NOMO-1 treated with dmso at 0.1 percent for 144 hours (cell line): ENCODE measurements at regions not wholly inside any gene's neighbourhood (a gene's known extent, or its start where the extent isn't known, plus 50 kb on each side); places are given as distances from the start of the nearest gene placed in this dataset.
"Not testable (repeated sequence)": the region's sequence is repeated elsewhere in the genome, so short reads cannot be mapped to it uniquely, and the experiment has no call there.

ENCODE experiments used
- DNase-seq: peaks from one replicate; lab custom pipeline; 2025; ENCODE audit not compliant: unreplicated experiment; lab: John Stamatoyannopoulos, UW

DNA sequence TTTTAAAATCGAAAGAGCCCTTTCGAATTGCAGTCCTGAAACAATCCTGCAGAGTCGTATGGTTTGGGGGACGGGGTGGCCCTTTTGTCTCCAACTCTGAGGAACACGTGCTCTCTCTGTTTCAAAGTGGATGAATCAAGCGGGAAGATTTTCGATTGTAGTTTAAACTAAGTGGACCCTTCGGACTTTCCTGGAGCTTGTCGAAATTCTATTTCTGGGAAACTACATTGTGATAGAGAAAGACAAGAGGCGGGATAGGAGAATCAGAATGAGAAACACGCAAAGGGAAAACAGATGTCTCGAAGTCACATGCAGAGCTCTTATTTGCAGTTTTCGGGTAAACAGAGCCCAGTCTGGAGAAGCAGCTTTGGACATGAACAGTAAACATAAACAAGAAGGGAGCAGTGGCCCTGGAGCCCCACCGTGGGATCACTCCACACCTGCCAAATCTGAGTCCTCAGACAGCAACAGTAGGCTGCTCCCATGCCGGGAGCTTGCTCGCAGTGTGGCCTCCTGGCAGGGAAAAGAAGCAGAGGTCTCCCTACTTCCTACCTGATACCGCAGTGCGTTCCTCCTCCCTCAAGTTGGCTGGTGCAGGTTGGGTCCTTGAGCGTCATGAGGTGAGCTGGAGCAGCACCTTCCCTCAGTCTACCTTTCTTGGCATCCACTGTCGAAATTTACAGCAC is 202.4 kb downstream of the SLC4A3 start:
- no peak for DNase-seq

DNA sequence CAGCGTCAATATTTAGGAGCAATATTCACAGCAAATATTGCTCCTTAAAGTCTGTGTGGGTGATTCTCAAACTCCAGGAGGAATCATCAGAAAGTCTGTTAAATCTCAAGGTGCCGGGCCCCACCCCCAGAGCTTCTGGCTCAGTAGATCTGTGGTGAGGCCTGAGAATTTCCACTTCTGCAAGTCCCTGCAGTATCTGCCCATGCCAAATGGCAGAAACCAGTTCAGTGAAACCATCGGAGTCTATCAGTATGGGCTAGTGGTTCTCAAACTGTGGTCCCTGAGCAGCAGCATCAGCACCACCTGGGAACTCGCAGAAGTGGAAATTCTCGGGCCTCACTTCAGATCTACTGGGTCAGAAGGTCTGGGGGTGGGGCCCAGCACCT is 202.9 kb downstream of the SLC4A3 start:
- DNase-seq = no peak

DNA sequence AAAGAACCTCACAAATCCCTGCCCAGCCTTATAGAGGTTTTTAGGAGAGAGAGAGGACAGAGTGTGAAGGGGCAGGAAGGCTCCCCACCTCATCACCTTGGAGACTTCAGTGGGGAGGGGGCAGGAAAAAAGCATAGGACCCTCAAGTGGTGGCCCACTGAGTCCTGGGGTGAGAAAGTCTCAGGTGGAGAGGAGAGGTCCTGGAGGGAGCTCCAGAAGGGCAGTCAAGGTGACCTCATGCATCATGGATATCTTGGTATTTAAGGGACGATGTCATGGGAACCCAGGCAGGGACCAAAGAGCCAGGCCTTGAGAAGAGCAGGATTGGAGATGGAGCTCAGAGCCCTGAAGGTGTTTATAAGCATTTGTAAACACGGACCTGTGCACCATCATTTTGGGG is 204.5 kb downstream of the SLC4A3 start:
- DNase-seq = no peak

DNA sequence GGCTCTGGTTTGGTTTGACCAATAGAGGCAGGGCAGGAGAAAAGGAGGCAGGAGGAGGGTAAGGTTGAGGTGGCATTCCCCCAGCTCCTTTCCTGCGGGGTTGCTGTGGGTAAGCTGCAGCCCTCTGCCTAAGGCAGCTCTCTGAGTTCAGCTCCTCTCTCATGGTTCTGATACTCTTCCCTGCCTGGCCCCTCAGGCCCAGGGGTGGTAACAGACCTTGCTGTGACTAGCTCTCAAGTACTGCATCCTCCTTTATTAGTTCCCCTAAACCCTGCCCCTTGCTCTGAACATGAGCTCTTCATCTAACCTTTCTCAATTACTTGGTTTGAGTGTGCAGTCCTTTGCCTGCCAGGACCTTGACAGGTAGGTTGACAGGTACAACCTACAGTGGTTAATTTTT is 205.5 kb downstream of the SLC4A3 start:
- DNase-seq = no peak

DNA sequence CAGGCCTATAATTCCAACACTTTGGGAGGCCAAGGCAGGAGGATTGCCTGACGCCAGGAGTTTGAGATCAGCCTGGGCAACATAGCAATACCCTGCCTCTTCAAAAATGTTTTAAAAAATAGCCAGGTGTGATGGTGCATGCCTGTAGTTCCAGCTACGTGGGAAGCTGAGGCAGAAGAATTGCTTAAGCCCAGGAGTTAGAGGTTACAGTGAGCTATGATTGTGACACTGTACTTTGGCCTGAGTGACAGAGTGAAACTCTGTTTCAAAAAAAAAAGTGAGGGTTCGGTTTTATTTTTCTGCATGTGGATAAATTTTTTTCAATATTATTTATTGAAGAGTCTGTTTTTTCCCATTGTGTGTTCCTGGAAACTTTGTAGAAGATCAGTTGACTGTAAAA is 208.1 kb downstream of the SLC4A3 start:
- DNase-seq = no peak

DNA sequence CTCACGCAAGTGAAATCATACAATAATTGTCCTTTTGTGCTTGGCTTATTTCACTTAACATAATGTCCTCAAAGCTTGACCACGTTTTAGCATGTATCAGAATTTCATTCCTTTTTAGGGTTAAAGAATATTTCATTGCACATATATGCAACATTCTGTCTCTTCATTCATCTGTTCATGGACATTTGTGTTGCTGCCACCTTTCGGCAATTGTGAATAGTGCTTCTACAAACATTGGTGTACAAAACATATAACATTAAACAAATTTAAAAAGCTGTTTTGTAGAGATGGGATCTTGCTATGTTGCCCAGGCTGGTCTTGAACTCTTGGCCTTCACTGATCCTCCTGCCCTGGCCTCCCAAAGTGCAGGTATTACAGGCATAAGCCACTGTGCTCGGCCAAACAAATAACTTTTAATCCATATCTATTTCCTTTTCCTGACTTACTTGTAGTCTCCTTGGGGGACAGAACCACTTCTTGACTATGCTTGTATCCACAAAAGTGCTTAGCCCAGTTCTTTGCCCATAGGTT is 209.3 kb downstream of the SLC4A3 start:
- DNase-seq = no peak

DNA sequence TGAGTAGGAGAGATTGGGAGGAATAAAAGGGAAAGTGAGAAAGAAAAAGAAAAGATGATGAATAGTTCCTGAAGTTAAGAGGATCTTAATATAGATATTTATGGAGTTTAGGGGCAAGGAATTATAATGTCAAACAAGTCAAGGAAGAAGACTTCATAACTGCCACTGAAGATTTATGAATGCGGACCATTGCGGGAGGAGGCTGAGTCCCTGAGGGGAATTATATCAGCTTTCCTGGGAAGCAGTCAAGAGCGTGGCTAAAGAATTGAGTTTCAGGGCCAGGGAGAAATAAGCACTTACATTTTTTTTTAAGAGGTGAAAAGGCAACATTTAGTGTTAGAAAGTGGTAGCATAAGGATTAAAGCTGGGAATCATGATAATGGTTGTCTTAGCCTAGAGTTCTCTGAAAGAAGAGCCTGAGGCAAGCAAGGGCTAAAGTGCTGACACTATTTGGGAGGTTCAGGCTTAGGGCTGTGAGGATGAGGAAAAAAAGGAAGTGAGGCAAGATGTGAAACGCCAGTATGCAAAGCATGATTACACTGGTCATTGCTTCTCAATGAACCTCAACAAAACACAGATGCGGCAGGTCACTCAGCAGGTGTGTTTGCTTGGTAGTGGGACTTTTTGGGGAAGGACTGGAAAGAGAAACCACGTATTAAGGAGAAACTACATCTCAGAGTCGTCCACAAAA is 217.1 kb downstream of the SLC4A3 start:
- peak; percentile 12 for DNase-seq

DNA sequence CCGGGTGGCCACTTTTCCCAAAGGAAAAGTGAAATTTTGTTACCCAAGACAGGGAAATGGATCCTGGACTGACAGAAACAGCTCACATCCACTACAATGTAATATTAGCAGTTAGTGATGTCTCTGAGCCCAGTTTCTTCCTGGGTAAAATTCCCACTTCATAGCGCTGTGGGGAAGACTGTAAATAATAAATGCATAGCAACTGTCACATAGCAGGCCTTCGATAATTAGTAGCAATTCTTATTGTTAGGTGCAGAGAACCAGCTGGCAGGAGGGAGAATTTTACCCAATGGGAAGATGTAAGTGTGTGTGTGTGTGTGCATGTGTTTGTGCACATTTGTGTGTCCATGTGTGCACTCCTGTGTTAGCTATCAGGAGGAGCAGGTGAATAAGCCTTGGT is 221.5 kb downstream of the SLC4A3 start:
- DNase-seq = no peak

DNA sequence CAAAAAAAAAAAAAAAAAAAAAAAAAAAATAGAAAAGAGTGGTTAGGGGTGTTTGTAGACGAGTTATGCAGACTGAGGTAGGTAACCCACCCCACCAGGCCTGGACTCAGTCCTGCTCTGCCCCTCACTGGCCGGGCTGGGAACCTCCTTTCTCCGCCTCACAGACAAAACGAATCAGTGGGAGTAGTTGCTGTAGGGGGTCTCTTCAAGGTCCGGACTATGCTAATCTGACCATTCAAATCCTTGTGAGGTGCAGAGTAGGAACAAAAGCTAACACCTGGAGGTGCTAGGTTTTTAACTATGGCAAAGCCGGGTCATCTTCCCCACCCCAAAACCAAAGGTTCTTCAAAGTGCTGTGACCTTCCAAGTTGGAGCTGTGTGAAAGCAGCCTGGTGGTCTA is 223.7 kb downstream of the SLC4A3 start:
- DNase-seq = no peak

DNA sequence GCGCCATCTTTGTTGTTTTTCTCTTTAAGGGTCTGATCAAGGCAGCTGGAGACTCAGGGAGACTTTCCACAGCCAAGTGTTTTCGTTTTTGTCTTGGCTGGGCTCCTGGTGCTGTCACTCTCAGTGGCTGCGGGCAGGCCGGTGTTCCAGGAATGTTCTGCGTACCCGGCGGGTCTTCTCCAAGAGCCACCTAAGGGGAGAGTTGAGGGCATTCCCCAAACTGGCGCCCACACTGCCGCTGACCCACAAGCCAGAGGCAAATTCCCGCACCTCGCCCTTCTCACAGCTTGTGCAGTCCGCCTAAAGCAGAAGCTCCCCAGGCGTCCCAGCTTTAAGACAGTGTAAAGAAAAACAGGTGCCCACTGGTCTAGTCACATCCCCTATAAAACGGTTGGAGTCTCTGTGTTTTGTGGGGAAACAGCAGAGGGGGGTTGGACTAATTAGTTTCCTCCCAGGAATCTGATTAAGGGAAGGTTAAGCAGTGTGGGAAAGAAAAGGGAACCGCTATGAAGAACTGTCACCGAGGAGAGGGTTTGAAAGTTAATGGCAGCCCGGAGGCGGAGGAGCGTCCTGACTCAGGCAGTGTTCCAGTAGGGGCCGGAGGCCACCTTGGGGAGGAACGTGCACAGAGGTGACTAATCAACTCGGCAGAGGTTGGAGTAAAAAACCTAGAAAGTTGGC is 224.5 kb downstream of the SLC4A3 start:
- DNase-seq = no peak

DNA sequence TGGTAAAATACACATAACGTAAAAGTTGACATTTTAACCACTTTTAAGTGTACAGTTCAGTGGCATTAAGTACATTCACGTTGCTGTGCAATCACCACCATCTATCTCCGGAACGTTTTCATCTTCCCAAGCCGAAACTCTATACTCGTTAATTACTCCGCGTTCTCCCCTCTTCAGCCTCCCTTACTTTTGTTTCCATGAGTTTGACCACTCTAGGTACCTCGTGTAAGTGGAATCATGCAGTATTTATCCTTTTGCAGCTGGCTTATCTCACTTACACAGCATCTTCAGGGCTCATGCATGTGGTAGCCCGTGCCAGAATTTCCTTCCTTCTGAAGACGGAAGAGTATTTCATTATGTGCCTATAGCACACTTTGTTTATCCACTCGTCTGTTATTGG is 225.2 kb downstream of the SLC4A3 start:
- DNase-seq = no peak

DNA sequence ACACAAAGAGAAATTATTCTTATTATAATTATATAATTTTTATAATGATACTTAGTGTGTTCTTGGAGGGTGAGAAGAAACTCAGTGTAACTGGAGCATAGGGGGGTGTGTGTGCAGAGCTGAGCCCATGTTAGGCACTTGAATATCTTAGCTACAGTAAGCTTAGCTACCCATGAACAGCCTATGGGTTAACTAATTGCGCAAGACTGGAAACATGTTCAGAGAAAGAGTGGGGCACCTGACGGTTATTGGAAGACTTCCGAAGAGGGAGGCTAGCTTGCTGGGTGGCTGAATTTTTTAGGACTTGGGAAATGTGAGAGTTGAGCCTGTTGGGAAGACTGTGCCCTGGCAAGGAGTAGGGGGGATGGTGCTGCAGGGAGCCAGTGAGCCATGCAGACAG is 229.2 kb downstream of the SLC4A3 start:
- no peak for DNase-seq

DNA sequence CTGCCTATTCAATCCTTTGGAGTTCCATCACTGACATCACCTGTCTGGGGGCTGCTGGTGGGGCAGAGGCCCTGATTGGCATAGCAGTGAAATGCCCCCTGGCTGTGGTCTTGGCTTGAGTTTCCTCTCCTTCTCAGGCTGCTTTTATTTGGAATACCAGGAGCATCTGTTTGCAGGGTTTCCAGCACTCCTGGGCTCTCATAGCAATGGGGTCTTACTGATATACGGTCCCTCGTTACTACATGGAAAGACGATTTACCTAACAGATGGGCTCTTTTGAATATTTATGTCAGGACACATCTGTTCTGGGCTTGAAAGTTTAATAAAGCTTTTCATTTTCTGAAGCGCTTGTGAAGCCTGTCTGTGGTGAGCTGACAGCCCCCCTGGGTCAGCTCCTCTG is 230.3 kb downstream of the SLC4A3 start:
- DNase-seq = no peak

DNA sequence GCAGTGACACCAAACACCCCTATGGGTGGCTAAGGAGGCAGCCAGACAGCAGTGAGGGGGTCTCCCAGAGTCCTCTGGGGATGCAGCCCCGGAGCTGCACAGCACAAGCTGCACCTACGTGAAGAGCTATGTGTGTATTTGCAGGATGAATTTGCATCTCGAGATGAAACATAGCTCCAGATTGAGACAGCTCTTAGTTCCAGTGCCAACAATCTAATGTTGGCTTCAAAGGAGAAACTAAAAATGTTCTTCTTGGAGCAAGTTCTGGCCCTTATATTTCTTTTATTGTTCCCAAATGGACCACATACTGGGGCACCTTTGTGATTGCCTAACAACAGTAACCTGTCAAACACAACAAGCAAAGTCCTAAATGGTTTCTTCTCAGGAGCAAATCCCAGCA is 233.9 kb downstream of the SLC4A3 start:
- no peak for DNase-seq

DNA sequence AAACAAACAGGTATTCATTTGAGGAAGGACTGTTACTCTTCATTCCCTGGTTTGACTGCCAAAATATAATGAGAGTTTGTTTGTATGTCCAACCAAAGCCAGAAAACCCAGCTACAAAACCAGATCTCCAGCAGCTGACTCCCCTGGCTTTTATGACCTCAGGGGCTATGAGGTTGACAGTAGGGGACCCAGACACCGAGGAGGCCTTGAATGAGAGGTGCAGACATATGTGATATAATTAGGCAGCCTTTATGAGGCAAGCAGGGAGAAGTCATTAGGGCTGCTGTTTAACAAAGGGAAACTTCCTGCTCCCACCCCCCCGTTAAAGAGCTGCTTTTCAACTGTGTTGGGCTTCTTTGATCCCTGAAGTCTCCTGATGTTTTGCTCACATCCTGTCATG is 236.7 kb downstream of the SLC4A3 start:
- no peak for DNase-seq

DNA sequence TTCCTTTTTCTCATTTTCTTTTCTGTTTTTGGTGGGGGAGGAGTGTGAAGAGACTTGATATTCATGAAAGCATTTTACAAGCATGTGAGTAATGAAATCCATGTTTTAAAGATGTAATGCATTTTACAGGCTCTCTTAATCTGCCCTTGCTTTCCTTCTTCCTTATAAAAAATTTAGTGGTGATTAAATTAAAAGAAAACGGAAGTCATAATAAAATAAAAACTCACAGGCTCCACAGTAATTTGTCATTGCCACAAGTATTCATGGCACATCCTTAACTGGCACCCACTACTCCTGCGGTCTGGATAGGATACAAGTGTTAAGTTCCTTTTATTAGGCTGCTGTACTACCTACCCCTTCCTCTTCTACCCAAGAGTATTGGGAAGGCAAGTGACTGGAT is 241.2 kb downstream of the SLC4A3 start:
- no peak for DNase-seq

DNA sequence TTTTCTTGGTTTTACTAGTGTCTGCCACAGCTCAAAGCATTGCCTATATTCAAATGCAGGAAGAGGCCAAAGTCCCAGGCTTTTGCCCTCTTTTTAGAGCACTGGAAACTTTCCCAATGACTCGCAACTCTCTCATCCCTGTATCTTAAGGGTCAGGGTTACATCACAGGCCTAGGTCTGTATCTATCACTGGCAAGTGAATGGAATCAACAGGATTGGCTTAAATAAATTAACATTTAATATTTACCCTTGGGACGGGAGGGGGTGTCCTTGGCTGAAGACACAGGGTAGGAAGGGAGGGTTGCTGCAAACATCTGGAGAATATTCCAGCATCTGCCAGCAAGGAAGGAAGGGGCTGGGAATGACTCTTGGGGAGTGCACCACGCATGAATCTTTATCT is 242.6 kb downstream of the SLC4A3 start:
- DNase-seq = no peak

DNA sequence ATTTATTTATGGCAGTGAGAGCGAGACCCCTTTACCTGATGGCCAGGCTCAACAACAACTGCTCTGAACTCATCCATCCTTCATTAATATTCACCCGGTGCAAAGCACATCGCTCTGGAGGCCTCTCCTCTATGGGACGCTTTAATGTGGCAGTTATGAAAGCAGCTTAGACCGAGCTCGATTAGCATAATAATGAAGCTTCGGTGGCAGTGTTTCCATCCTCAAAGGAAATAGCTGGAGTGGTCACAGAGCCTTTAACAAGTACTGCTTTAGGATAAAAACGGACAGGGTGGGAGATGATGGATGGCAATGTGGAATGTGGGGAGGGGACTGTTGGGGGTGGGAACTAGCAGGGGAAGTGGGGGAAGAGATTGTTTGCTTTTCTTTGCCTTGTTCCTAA is 243.9 kb downstream of the SLC4A3 start:
- no peak for DNase-seq

DNA sequence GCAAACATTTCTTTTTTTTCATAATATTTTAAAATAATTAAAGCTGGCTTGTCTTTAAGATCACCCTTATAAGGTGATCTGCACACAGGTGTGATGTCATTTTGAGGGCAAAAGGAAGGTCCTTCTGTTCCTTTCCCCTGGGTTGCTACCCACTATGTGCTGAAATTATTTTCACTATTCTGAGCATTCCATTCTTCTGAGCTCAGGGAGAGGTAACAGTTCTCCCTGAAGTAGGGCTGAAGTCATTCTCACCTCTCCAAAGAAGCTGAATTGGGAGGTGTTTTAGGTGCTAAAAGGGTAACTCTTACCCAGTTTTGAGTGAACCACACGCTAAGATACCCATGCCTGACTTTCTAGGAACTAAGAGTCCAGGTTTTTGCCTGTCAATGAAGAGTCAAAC is 247.6 kb downstream of the SLC4A3 start:
- DNase-seq = no peak

DNA sequence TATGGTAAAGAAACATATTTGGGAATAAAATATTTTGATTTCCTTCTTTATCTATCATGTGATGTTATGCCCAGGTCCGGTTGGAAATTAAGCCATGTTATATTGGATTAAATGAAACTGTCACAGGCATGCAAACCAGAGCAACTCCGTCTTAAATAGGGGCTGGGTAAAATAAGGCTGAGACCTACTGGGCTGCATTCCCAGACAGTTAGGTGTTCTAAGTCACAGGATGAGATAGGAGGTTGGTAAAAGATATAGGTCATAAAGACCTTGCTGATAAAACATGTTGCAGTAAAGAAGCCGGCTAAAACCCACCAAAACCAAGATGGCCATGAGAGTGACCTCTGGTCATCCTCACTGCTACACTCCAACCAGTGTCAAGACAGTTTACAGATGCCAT is 248.6 kb downstream of the SLC4A3 start:
- DNase-seq = not testable (repeated sequence)

DNA sequence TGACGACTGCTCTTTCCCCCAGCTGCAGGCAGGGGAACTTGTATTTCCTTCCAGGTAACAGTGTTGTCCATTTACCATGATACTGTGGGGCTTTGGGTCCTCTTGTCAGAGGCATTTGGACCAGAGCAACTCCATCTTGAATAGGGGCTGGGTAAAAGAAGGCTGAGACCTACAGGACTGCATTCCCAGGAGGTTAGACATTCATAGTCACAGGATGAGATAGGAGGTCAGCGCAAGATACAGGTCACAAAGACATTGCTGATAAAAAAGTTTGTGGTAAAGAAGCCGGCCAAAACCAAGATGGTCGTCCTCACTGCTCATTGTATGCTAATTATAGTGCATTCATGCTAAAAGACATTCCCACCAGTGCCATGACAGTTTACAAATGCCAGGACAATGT is 249.5 kb downstream of the SLC4A3 start:
- no peak for DNase-seq

DNA sequence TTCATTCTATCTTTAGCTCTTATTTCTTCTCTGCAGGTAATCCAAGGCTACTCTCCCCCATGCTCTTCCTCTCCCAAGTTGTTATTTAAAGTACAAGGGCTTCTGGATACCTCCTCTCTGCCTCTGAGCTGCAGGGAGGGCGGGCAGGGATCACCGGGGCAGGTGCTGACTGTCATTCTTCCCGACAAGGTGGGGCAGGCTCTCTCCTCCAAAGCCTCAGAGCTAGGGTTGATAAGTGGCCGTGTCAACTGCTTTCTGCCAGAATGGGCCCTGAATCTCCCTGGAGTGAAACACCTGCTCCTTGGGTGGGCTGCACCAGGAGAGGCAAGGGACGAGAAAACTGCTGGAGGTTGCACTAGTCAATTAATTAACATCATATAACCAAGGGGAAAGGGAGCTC is 250.3 kb downstream of the SLC4A3 start:
- DNase-seq = no peak
